ENCODE measurements at regions not wholly inside any gene's neighbourhood (a gene's known extent, or its start where the extent isn't known, plus 50 kb on each side); places are given as distances from the start of the nearest gene placed in this dataset.

DNA sequence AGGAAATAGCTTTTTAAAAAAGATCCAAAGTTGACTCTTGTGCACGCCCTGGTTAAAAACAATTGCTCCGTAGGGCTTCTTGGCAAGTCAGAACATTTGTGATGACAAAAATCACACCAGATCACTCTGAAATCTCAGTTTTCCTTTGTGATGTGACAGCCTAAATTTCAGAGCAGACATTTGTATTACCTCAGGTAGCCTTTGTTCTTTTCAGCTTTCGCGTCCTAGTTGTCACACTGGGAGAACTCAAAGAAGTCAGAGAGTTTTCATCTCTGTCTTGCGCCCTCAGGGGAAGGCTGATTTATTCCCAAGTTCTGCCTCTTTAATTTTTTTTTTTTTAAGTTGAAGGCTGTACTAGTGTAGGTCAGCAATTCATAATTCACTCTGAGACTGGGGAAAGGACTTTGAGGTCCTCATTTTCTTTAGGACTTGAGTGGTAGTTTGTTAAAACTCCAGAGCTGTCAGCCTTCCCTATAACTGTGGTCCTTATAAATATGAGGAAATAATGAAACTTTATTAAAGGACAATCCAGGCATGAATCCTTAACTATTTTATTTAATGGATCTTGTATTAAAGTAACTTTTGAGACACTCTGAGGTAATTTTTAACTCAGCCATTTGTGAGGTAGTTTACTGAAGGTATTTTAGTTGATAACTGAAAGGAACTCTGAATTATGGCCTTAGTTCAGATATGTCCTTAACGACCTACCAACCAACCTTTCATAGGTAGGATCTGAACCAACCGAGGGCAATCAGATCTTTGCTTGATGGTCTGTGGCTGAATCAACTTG, 525.1 kb upstream of the FAM98A start:
- Histone ChIP-seq H3K4me3 (ENCODE audit: low read length in 2 of 2) (no peak overlapping the region), H3K36me3 (ENCODE audit: control insufficient read depth in 2 of 2, insufficient read depth in 2 of 2, low read length in 2 of 2) (no peaks in the 10 kb centered on the region), H3K27ac (ENCODE audit: low read length) (no peak overlapping the region), H3K9ac (ENCODE audit: low read length in 2 of 2) (no peak overlapping the region), H3K4me1 (ENCODE audit: control insufficient read depth, insufficient read depth, low read length) (no peaks in the 10 kb centered on the region), H3K9me3 (ENCODE audit: control insufficient read depth in 2 of 2, low read length in 2 of 2) (peaks cover 0 to 4% of the 10 kb centered on the region in 2 donors), H3K27me3 (ENCODE audit: control insufficient read depth in 1 of 2, insufficient read depth in 2 of 2, low read length in 2 of 2) (no peaks in the 10 kb centered on the region)

DNA sequence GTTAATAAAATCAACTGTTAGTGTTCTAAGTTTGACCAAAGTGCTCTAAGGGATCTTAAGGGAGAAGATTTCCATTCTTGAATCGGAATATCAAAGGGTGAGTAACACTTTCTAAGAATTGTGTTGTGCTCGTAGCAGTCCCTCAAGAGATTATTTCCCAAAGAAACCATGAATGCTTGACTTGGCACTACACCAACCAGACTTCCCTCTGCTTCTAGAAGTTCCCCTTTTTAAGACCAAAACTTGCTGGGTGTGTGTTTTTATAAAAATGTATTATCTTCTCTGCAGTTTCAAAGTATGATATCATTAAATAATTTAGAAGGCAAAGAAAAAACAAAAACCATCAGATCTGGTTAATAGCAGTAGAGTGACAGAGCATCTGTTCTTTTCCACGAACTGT, 522.0 kb upstream of the FAM98A start:
- H3K4me3 ChIP-seq (ENCODE audit: low read length in 2 of 2), result no peak overlapping the region
- H3K27me3 ChIP-seq (ENCODE audit: control insufficient read depth in 1 of 2, insufficient read depth in 2 of 2, low read length in 2 of 2), result no peaks in the 10 kb centered on the region
- peaks cover 0 to 4% of the 10 kb centered on the region in 2 donors for H3K9me3 ChIP-seq (ENCODE audit: control insufficient read depth in 2 of 2, low read length in 2 of 2)
- H3K4me1 ChIP-seq (ENCODE audit: control insufficient read depth, insufficient read depth, low read length), result no peaks in the 10 kb centered on the region
- H3K9ac ChIP-seq (ENCODE audit: low read length in 2 of 2), result no peak overlapping the region
- H3K36me3 ChIP-seq (ENCODE audit: control insufficient read depth in 2 of 2, insufficient read depth in 2 of 2, low read length in 2 of 2), result no peaks in the 10 kb centered on the region
- no peak overlapping the region for H3K27ac ChIP-seq (ENCODE audit: low read length)

- Histone ChIP-seq H3K27me3 (ENCODE audit: control insufficient read depth in 1 of 2, insufficient read depth in 2 of 2, low read length in 2 of 2) (no peaks in the 10 kb centered on the region), H3K9ac (ENCODE audit: low read length in 2 of 2) (no peak overlapping the region), H3K27ac (ENCODE audit: low read length) (no peak overlapping the region), H3K4me1 (ENCODE audit: control insufficient read depth, insufficient read depth, low read length) (no peaks in the 10 kb centered on the region), H3K9me3 (ENCODE audit: control insufficient read depth in 2 of 2, low read length in 2 of 2) (no peaks in the 10 kb centered on the region), H3K4me3 (ENCODE audit: low read length in 2 of 2) (no peak overlapping the region), H3K36me3 (ENCODE audit: control insufficient read depth in 2 of 2, insufficient read depth in 2 of 2, low read length in 2 of 2) (no peaks in the 10 kb centered on the region)
These were observed 516.0 kb upstream of the FAM98A start for GRCh38 chr2:34115076-34115475.

- no peak overlapping the region for H3K27ac ChIP-seq (ENCODE audit: low read length)
- H3K27me3 ChIP-seq (ENCODE audit: control insufficient read depth in 1 of 2, insufficient read depth in 2 of 2, low read length in 2 of 2), result no peaks in the 10 kb centered on the region
- H3K9me3 ChIP-seq (ENCODE audit: control insufficient read depth in 2 of 2, low read length in 2 of 2), result no peaks in the 10 kb centered on the region
- H3K4me1 ChIP-seq (ENCODE audit: control insufficient read depth, insufficient read depth, low read length), result no peaks in the 10 kb centered on the region
- no peaks in the 10 kb centered on the region for H3K36me3 ChIP-seq (ENCODE audit: control insufficient read depth in 2 of 2, insufficient read depth in 2 of 2, low read length in 2 of 2)
- no peak overlapping the region for H3K9ac ChIP-seq (ENCODE audit: low read length in 2 of 2)
- H3K4me3 ChIP-seq (ENCODE audit: low read length in 2 of 2), result no peak overlapping the region
These were observed 513.1 kb upstream of the FAM98A start for GRCh38 chr2:34112161-34112560.

GRCh38 chr2:34110392-34110791, 511.3 kb upstream of the FAM98A start:
- Histone ChIP-seq H3K36me3 (ENCODE audit: control insufficient read depth in 2 of 2, insufficient read depth in 2 of 2, low read length in 2 of 2) (no peaks in the 10 kb centered on the region), H3K4me1 (ENCODE audit: control insufficient read depth, insufficient read depth, low read length) (no peaks in the 10 kb centered on the region), H3K4me3 (ENCODE audit: low read length in 2 of 2) (no peak overlapping the region), H3K27me3 (ENCODE audit: control insufficient read depth in 1 of 2, insufficient read depth in 2 of 2, low read length in 2 of 2) (no peaks in the 10 kb centered on the region), H3K9ac (ENCODE audit: low read length in 2 of 2) (no peak overlapping the region), H3K9me3 (ENCODE audit: control insufficient read depth in 2 of 2, low read length in 2 of 2) (no peaks in the 10 kb centered on the region), H3K27ac (ENCODE audit: low read length) (no peak overlapping the region)

GRCh38 chr2:34107811-34108210, 508.7 kb upstream of the FAM98A start:
- Histone ChIP-seq H3K27me3 (ENCODE audit: control insufficient read depth in 1 of 2, insufficient read depth in 2 of 2, low read length in 2 of 2) (no peaks in the 10 kb centered on the region), H3K36me3 (ENCODE audit: control insufficient read depth in 2 of 2, insufficient read depth in 2 of 2, low read length in 2 of 2) (no peaks in the 10 kb centered on the region), H3K9ac (ENCODE audit: low read length in 2 of 2) (no peak overlapping the region), H3K4me3 (ENCODE audit: low read length in 2 of 2) (no peak overlapping the region), H3K4me1 (ENCODE audit: control insufficient read depth, insufficient read depth, low read length) (no peaks in the 10 kb centered on the region), H3K27ac (ENCODE audit: low read length) (no peak overlapping the region), H3K9me3 (ENCODE audit: control insufficient read depth in 2 of 2, low read length in 2 of 2) (no peaks in the 10 kb centered on the region)

DNA sequence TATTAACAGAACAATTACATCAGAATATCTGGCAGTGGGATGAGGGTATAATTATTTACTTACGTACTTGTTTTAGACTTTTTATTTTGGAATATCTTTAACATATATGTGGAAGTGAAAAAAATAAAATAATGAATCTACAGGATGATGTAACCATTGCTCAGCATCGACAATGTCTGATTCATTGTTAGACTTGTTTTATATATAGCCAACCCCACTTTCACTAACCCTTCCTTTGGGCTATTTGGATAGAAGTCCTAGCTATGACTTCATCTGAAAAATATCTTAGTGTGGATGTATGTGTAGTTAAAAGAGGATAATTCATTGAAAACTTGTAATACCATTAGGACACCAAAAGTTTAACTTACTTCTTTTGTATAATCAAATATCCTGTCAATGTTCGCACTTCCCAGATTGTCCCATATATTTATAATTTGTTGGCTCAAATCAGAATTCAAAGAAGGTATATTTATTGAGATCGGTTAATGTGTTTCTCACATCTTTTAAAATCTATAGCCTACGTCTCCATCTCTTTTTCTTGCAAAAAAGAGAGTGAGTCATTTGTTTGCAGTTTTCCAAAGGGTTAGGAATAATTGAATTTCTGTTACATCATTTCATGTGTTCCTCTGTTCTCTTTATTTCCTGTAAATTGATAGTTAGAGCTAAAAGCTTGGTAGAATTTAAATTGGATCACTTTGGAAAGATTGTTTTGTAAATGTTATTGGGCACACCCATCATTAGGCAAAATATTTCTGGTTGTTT, 506.1 kb upstream of the FAM98A start:
- no peaks in the 10 kb centered on the region for H3K36me3 ChIP-seq (ENCODE audit: control insufficient read depth in 2 of 2, insufficient read depth in 2 of 2, low read length in 2 of 2)
- no peaks in the 10 kb centered on the region for H3K9me3 ChIP-seq (ENCODE audit: control insufficient read depth in 2 of 2, low read length in 2 of 2)
- H3K27me3 ChIP-seq (ENCODE audit: control insufficient read depth in 1 of 2, insufficient read depth in 2 of 2, low read length in 2 of 2), result no peaks in the 10 kb centered on the region
- H3K4me1 ChIP-seq (ENCODE audit: control insufficient read depth, insufficient read depth, low read length), result no peaks in the 10 kb centered on the region
- H3K4me3 ChIP-seq (ENCODE audit: low read length in 2 of 2), result no peak overlapping the region
- H3K9ac ChIP-seq (ENCODE audit: low read length in 2 of 2), result no peak overlapping the region
- H3K27ac ChIP-seq (ENCODE audit: low read length), result no peak overlapping the region

- Histone ChIP-seq H3K4me3 (ENCODE audit: low read length in 2 of 2) (no peak overlapping the region), H3K4me1 (ENCODE audit: control insufficient read depth, insufficient read depth, low read length) (no peaks in the 10 kb centered on the region), H3K27ac (ENCODE audit: low read length) (no peak overlapping the region), H3K9me3 (ENCODE audit: control insufficient read depth in 2 of 2, low read length in 2 of 2) (no peaks in the 10 kb centered on the region), H3K27me3 (ENCODE audit: control insufficient read depth in 1 of 2, insufficient read depth in 2 of 2, low read length in 2 of 2) (no peaks in the 10 kb centered on the region), H3K9ac (ENCODE audit: low read length in 2 of 2) (no peak overlapping the region), H3K36me3 (ENCODE audit: control insufficient read depth in 2 of 2, insufficient read depth in 2 of 2, low read length in 2 of 2) (no peaks in the 10 kb centered on the region)
These were observed 505.5 kb upstream of the FAM98A start for GRCh38 chr2:34104601-34105000.

DNA sequence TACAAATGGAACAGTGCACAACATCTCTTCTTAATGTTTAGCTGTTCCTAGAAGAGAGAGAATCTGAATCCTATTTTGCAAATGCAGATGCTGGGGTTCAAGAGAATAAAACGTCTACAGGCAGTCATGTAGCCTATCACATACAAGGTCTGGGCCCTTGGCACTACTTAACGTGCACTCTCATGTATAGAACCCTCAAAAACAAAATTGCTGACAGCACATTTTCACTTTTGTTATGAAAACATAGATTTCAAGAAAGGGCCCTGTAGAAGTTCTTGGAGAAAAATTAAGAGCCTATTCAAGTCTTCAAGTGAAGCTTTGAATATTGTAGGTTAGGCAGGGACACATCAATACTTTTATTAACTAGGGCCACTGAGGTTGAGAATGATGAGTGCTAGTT, 504.3 kb upstream of the FAM98A start:
- no peak overlapping the region for H3K27ac ChIP-seq (ENCODE audit: low read length)
- H3K27me3 ChIP-seq (ENCODE audit: control insufficient read depth in 1 of 2, insufficient read depth in 2 of 2, low read length in 2 of 2), result no peaks in the 10 kb centered on the region
- H3K9ac ChIP-seq (ENCODE audit: low read length in 2 of 2), result no peak overlapping the region
- no peak overlapping the region for H3K4me3 ChIP-seq (ENCODE audit: low read length in 2 of 2)
- no peaks in the 10 kb centered on the region for H3K4me1 ChIP-seq (ENCODE audit: control insufficient read depth, insufficient read depth, low read length)
- no peaks in the 10 kb centered on the region for H3K9me3 ChIP-seq (ENCODE audit: control insufficient read depth in 2 of 2, low read length in 2 of 2)
- H3K36me3 ChIP-seq (ENCODE audit: control insufficient read depth in 2 of 2, insufficient read depth in 2 of 2, low read length in 2 of 2), result no peaks in the 10 kb centered on the region

DNA sequence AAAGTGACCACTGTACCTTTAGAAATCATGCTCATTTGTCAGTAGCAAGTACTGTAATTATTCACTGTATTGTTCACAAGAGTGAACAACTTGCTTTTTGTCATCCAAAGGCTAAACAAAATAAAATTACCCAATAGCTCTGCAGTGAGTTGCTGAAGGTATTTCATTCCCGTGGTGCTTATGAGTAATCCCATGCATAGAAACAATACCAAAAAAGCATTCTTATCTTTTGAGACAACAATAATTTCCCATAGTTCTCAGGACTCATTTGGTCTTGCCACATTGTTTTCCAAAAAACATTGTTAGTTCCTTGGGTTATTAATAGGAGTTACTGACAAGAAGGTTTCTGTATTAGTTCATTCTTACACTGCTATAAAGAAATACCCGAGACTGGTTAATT, 503.2 kb upstream of the FAM98A start:
- H3K36me3 ChIP-seq (ENCODE audit: control insufficient read depth in 2 of 2, insufficient read depth in 2 of 2, low read length in 2 of 2), result no peaks in the 10 kb centered on the region
- no peaks in the 10 kb centered on the region for H3K4me1 ChIP-seq (ENCODE audit: control insufficient read depth, insufficient read depth, low read length)
- H3K9me3 ChIP-seq (ENCODE audit: control insufficient read depth in 2 of 2, low read length in 2 of 2), result no peaks in the 10 kb centered on the region
- no peak overlapping the region for H3K27ac ChIP-seq (ENCODE audit: low read length)
- no peak overlapping the region for H3K9ac ChIP-seq (ENCODE audit: low read length in 2 of 2)
- no peak overlapping the region for H3K4me3 ChIP-seq (ENCODE audit: low read length in 2 of 2)
- H3K27me3 ChIP-seq (ENCODE audit: control insufficient read depth in 1 of 2, insufficient read depth in 2 of 2, low read length in 2 of 2), result no peaks in the 10 kb centered on the region

DNA sequence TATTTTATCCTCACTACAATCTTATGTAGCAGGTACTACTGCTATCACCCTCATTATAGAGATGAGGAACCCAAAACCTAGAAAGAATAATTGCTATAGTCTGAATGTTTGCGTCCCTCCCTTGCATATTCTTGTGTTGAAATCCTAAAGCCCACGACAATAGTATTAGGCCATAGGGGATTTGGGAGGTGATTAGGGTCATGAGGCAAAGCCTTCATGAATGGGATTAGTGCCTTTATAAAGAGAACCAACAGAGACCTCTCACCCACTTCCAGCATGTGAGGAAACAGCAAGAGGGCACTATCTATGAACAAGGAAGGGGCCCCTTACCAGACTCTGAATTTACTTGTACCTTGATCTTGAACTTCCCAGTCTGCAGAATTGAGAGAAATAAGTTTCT, 500.3 kb upstream of the FAM98A start:
- H3K9me3 ChIP-seq (ENCODE audit: control insufficient read depth in 2 of 2, low read length in 2 of 2), result no peaks in the 10 kb centered on the region
- no peak overlapping the region for H3K27ac ChIP-seq (ENCODE audit: low read length)
- H3K4me3 ChIP-seq (ENCODE audit: low read length in 2 of 2), result no peak overlapping the region
- no peak overlapping the region for H3K9ac ChIP-seq (ENCODE audit: low read length in 2 of 2)
- no peaks in the 10 kb centered on the region for H3K27me3 ChIP-seq (ENCODE audit: control insufficient read depth in 1 of 2, insufficient read depth in 2 of 2, low read length in 2 of 2)
- H3K36me3 ChIP-seq (ENCODE audit: control insufficient read depth in 2 of 2, insufficient read depth in 2 of 2, low read length in 2 of 2), result no peaks in the 10 kb centered on the region
- H3K4me1 ChIP-seq (ENCODE audit: control insufficient read depth, insufficient read depth, low read length), result no peaks in the 10 kb centered on the region
